Ectodermal cell (in vitro differentiated cells): ENCODE measurements at regions not wholly inside any gene's neighbourhood (a gene's known extent, or its start where the extent isn't known, plus 50 kb on each side); places are given as distances from the start of the nearest gene placed in this dataset.

Experiments
- H3K27ac ChIP-seq: 2 replicates; pipeline ENCODE4 v1.7.0; 2013; ENCODE audit warnings: mild to moderate bottlenecking, low read depth, low read length; ENCODE audit not compliant: insufficient read depth, poor library complexity, severe bottlenecking
- H3K27me3 ChIP-seq: 2 replicates; pipeline ENCODE4 v1.7.0; 2013; ENCODE audit warnings: mild to moderate bottlenecking, low read length; ENCODE audit not compliant: insufficient read depth, control insufficient read depth, poor library complexity, severe bottlenecking
- H3K36me3 ChIP-seq: one replicate; pipeline ENCODE4 v1.7.0; 2013; ENCODE audit warnings: low read length; ENCODE audit not compliant: control insufficient read depth, insufficient read depth
- H3K4me1 ChIP-seq: one replicate; pipeline ENCODE4 v1.7.0; 2013; ENCODE audit warnings: low read length; ENCODE audit not compliant: control insufficient read depth, insufficient read depth
- H3K4me3 ChIP-seq: 2 replicates; pipeline ENCODE4 v1.7.0; 2013; ENCODE audit warnings: low read depth, low read length, control low read depth; ENCODE audit not compliant: insufficient read depth
- H3K9me3 ChIP-seq: 2 replicates; pipeline ENCODE4 v1.7.0; 2013; ENCODE audit warnings: mild to moderate bottlenecking, low read length, moderate library complexity; ENCODE audit not compliant: control insufficient read depth
- WGBS, 2 experiments: methylation state at CpG; one replicate each; pipeline ENCODE4 v1.1.7; 2013; ENCODE audit warnings: missing lambda C conversion rate in 2 of 2; 5-methylcytosine and 5-hydroxymethylcytosine counted together

DNA sequence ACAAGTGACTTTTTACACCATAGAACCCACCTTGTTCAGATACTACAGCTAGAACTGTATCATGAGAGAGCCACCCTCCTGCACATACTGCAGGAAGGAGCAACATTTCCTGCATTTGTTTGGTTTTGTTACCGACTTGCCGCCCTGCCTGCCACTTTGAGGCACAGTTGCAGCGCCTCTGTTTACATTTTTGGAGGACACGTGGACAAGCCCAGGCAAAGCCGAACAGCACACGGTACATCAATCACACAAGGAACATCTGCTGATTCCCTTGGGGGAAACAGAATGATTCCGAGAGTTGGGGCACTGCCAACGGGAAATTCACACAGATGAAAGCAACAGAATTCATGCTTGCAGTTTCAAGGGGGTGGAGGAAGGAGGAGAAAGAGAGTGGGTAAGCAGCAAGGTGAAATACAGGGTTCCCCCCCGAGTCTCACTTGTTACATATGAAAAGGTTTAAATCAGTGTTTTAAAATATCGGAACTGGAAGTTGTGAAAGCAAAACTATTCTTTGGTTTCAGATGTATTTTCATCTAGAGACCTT lies 110.7 kb downstream of the BTG1 start:
- H3K4me3 ChIP-seq: no peak overlapping the region
- WGBS, 2 experiments: 68 to 73% methylated on average over 10 of the region's 10 CpGs
- H3K36me3 ChIP-seq: no peaks in the 10 kb centered on the region
- H3K4me1 ChIP-seq: no peaks in the 10 kb centered on the region
- H3K9me3 ChIP-seq: no peaks in the 10 kb centered on the region
- H3K27ac ChIP-seq: no peak overlapping the region
- H3K27me3 ChIP-seq: no peaks in the 10 kb centered on the region

DNA sequence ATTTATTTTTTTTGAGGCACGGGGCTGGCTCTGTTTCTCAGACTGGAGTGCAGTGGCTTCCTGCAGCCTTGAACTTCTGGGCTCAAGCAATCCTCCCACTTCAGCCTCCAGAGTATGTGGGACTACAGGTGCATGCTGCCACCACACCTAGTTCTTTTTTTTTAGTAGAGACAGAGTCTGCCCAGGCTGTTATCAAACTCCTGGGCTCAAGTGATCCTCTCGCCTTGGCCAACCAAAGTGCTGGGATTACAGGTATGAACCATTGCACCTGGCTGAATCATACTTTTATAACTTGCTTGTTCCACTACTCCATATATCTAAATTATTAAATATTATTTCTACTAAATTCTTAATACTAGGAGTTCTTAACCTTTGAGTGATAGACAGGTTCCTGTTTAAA lies 111.6 kb downstream of the BTG1 start:
- no peaks in the 10 kb centered on the region for H3K9me3 ChIP-seq
- 92 to 95% methylated on average over 2 of the region's 2 CpGs for WGBS, 2 experiments

DNA sequence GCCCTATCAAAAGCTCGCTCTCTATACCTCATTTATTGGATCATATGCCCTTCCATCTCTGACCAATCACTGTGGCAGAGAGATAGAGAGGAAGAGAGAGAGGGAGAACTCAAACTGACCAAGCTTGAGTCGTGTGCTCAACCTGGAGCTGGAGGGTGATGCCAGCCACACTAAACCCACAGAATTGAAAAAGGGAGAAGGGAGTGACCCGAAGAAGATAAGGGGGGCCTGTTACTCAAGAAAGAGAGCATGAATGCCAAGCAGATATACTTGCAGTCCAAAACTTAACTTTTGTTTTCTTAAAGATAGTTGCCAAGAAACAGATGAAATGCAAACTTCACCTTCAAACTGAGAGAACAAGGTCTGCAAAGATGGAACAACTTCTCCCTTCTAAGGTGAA lies 112.7 kb downstream of the BTG1 start:
- 91 to 95% methylated on average over 3 of the region's 3 CpGs for WGBS, 2 experiments

More for the DNA sequence above, 111.6 kb downstream of the BTG1 start:
- no peak overlapping the region for H3K4me3 ChIP-seq
- no peak overlapping the region for H3K27ac ChIP-seq
- no peaks in the 10 kb centered on the region for H3K36me3 ChIP-seq
- no peaks in the 10 kb centered on the region for H3K27me3 ChIP-seq
- no peaks in the 10 kb centered on the region for H3K4me1 ChIP-seq

DNA sequence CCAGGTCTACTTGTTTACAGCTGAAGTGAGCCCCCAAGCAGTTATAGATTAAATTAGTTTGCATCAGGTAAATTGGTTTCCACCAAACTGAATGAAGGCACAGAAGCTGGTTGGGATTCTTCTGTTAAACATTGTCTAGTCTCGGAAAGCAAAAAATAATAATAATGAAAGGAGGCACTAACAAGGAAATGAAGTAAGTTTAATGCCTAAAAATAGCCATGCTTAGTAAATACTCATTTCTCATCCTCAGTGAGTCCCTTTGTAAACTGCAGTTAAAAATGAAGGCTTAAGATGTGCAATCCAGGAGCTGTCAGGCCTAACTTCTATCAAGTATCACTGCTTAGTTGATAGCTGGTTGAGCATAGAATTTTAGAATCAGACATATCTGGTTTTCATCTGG lies 113.5 kb downstream of the BTG1 start:
- Histone ChIP-seq H3K4me3 (no peak overlapping the region), H3K27me3 (no peaks in the 10 kb centered on the region), H3K9me3 (no peaks in the 10 kb centered on the region), H3K27ac (no peak overlapping the region), H3K36me3 (no peaks in the 10 kb centered on the region), H3K4me1 (no peaks in the 10 kb centered on the region)
- 88 to 100% methylated on average over 1 of the region's 1 CpG for WGBS, 2 experiments

More for the DNA sequence above, 112.7 kb downstream of the BTG1 start:
- H3K4me3 ChIP-seq: no peak overlapping the region
- no peak overlapping the region for H3K27ac ChIP-seq
- H3K9me3 ChIP-seq: no peaks in the 10 kb centered on the region
- H3K4me1 ChIP-seq: no peaks in the 10 kb centered on the region
- H3K36me3 ChIP-seq: no peaks in the 10 kb centered on the region
- H3K27me3 ChIP-seq: no peaks in the 10 kb centered on the region

DNA sequence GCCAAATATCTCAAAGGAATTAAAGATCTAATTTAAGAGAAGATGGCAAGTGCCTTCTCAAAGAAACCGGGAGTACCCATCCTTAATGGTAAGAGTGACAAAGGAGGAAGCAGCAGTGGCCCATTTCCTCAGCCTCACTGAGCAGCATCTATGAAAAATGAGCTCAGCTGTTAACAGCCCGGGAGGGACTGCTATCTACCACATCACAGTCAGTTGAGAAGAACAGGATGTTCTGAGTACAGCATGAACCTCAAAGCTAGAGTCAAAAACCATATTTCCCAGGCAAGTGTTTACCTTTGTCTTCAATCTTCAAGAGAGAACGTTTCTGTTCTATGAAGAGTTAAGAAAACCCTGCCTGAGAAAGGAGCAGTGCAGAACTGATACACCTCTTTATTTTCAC lies 115.0 kb downstream of the BTG1 start:
- WGBS, 2 experiments: 84 to 95% methylated on average over 3 of the region's 3 CpGs
- no peak overlapping the region for H3K27ac ChIP-seq
- H3K27me3 ChIP-seq: no peaks in the 10 kb centered on the region
- no peak overlapping the region for H3K4me3 ChIP-seq
- H3K4me1 ChIP-seq: no peaks in the 10 kb centered on the region
- H3K9me3 ChIP-seq: no peaks in the 10 kb centered on the region
- no peaks in the 10 kb centered on the region for H3K36me3 ChIP-seq

DNA sequence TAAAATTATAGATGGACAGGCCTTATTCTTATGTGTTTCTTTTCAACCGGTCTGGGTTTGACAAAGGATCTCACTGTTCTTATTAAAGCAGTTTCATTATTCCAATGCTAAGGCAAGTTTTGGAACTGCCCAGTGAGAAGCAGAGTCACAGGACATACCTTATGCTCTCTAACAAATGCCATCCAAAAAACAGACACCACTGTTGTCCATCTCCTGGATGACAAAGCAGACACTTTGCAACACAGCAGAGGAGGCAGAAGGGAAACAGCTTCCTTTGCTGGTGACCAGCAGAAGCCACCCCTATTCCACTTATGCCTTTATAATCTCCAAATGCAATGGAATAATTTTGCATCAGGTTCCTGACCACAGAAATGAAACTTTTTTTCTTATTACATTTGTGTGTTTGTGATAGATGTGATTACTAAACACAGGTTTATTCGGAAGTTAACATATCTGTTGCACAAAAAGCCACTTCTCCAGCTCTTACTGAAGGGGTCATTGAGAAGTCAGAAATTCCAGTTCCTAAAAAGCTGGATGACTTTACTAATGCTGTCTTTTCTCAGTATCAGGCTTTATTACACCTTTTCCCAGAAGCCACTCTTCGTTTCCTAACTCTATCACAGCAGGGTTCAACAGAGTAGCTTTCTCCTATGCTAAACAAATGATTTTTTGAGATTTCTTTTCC lies 115.6 kb downstream of the BTG1 start:
- Histone ChIP-seq H3K9me3 (no peaks in the 10 kb centered on the region), H3K4me3 (no peak overlapping the region), H3K27me3 (no peaks in the 10 kb centered on the region), H3K36me3 (no peaks in the 10 kb centered on the region), H3K27ac (no peak overlapping the region), H3K4me1 (no peaks in the 10 kb centered on the region)
- 90 to 95% methylated on average over 3 of the region's 3 CpGs for WGBS, 2 experiments

DNA sequence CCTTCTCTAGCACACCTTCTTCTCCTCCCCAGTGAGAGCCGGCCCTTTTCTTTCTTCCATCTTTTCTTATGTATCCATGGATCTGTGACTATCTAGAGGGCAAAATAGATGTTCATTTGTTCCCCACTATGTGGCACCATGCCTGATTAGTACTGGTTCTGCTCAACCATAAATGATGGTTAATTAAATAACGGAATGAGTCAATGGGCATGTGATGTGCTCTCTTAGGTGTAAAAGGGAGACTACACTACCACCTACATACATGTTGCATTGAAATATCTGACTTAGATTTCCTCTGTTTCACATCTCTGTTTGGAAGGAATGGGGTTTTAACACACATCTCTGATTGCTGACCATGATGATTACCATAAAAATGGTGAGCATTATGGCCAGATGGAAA lies 116.5 kb downstream of the BTG1 start:
- H3K4me3 ChIP-seq: no peak overlapping the region
- H3K27me3 ChIP-seq: no peaks in the 10 kb centered on the region
- 86 to 93% methylated on average over 1 to 2 of the region's 2 CpGs for WGBS, 2 experiments

DNA sequence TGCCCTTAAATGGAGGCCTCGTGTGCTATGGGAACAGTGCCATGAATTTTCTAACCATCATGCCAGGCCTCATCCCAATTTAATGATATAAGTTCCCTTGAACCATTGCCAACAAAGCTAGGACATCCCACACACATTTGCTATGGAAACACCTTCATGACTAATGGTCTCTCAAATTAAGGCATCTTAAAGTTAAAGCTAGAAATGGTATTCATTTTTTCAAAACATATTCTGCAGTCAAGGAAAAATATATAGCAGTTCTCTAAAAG lies 117.3 kb downstream of the BTG1 start:
- no peaks in the 10 kb centered on the region for H3K4me1 ChIP-seq
- WGBS, 2 experiments: 93 to 100% methylated on average over 1 of the region's 1 CpG
- H3K9me3 ChIP-seq: no peaks in the 10 kb centered on the region
- no peaks in the 10 kb centered on the region for H3K27me3 ChIP-seq
- H3K36me3 ChIP-seq: no peaks in the 10 kb centered on the region
- H3K4me3 ChIP-seq: no peak overlapping the region
- H3K27ac ChIP-seq: no peak overlapping the region

More for the DNA sequence above, 116.5 kb downstream of the BTG1 start:
- no peaks in the 10 kb centered on the region for H3K36me3 ChIP-seq
- no peak overlapping the region for H3K27ac ChIP-seq
- H3K4me1 ChIP-seq: no peaks in the 10 kb centered on the region
- H3K9me3 ChIP-seq: no peaks in the 10 kb centered on the region

DNA sequence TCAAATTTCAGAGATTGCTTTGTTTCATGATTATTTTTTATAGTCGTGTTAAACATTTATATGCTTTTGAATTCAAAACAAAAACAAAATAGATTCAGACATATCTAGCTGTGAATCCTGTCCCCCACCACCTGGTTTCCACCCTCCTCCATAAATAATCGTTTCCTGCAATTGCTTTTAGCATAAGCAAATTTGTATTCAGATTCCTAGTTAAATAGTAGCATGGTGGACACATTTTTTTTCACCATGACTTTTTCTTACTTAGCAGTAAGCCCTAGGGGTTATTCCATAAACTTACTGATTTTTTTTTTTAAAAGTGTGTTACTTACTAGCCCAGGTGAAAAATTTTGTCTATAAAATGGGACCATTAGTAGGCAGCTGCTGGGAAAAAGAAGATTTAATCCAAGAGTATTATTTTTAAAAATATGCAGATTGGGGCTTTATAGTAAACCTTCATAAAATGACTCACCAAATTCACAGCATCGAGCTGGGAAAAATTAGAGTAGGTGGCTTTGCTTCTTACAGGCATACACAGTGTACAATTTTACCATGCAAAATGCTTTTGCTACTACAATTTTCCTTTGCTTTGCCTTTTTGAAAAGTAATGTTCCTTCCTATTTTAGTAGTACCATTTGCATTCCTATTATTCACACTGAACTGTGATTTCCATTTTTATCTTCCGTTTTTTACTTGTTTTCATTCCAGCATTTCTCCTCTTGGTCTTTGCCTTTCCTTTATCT lies 117.8 kb downstream of the BTG1 start:
- Histone ChIP-seq H3K27me3 (no peaks in the 10 kb centered on the region), H3K9me3 (no peaks in the 10 kb centered on the region), H3K4me1 (no peaks in the 10 kb centered on the region), H3K27ac (no peak overlapping the region), H3K36me3 (no peaks in the 10 kb centered on the region), H3K4me3 (no peak overlapping the region)
- WGBS, 2 experiments: 88 to 93% methylated on average over 4 of the region's 4 CpGs

DNA sequence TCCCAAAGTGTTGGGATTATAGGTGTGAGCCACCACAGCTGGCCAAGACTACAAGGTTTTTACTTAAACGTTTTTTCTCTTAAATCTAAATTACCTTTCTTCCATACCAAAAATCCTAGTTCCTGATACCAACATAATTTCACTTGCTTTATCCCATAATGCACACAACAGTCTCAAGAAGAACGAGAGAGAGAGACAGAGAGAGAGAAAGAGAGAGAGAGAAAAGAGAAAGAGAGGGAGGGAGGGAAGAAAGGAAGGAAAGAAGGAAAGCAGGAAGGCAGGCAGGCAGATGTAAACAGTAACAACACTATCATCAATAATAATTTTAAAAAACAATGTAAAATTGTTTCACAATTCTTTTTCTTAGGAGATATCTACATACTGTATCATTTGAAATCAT lies 118.4 kb downstream of the BTG1 start:
- Histone ChIP-seq H3K36me3 (no peaks in the 10 kb centered on the region), H3K4me3 (no peak overlapping the region), H3K4me1 (no peaks in the 10 kb centered on the region), H3K27me3 (no peaks in the 10 kb centered on the region), H3K9me3 (no peaks in the 10 kb centered on the region), H3K27ac (no peak overlapping the region)
- 75 to 85% methylated on average over 1 of the region's 2 CpGs for WGBS, 2 experiments
